Fibroblast of mammary gland (primary cell): ENCODE measurements at regions not wholly inside any gene's neighbourhood (a gene's known extent, or its start where the extent isn't known, plus 50 kb on each side); places are given as distances from the start of the nearest gene placed in this dataset.

ENCODE experiments used
- DNase-seq: peaks from one replicate; pipeline ENCODE4 v3.0.0-alpha.2; 2010; ENCODE audit warnings: low read depth
- H3K4me3 ChIP-seq: 2 replicates; pipeline ENCODE4 v1.5.1; 2011; ENCODE audit warnings: low read depth, mild to moderate bottlenecking, low read length, moderate library complexity; ENCODE audit not compliant: control insufficient read depth
- TF ChIP-seq, protein P1 (sequence below): conservative IDR thresholded peaks from 2 replicates; pipeline ENCODE4 v1.5.1; 2011; ENCODE audit warnings: low read depth, low read length, inconsistent platforms; ENCODE audit not compliant: control insufficient read depth, insufficient read depth

- TF ChIP-seq, protein P1, sequence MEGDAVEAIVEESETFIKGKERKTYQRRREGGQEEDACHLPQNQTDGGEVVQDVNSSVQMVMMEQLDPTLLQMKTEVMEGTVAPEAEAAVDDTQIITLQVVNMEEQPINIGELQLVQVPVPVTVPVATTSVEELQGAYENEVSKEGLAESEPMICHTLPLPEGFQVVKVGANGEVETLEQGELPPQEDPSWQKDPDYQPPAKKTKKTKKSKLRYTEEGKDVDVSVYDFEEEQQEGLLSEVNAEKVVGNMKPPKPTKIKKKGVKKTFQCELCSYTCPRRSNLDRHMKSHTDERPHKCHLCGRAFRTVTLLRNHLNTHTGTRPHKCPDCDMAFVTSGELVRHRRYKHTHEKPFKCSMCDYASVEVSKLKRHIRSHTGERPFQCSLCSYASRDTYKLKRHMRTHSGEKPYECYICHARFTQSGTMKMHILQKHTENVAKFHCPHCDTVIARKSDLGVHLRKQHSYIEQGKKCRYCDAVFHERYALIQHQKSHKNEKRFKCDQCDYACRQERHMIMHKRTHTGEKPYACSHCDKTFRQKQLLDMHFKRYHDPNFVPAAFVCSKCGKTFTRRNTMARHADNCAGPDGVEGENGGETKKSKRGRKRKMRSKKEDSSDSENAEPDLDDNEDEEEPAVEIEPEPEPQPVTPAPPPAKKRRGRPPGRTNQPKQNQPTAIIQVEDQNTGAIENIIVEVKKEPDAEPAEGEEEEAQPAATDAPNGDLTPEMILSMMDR, result no peak
- H3K4me3 ChIP-seq, result no peak overlapping the region
- DNase-seq, result no peak
These were observed 118.2 kb upstream of the ADGRL2 start for GRCh38 chr1:81682490-81682889.

DNA sequence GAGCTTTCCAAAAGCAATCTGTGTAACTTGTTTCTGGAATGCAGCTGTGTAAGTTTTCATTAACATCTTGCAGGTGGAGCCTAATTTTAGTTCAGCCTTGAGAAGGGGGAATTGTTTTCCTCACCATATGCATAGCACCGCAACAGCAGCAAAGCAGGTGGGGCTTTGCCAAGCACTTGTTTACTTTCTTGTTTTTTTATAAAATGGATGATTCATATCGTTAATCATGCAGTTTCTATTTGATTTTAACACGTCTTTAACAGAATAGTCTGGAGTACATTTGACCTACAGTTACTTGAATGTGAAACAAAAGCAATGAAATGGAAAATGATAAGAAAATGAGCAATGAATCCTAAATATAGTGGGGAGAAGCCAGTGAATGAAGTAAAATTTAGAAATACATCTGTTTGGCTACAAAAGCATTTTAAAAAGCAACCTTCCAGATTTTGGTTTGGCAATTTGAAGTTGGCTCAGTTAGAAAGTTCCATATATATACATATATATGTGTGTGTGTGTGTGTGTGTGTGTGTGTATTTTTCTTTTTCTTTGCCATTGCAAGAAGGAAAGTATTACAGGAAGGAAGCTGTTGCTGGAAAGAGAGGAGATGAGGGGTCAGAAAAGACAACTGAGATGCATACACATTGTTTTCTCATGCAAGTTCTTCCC is 119.0 kb upstream of the ADGRL2 start:
- peak; percentile 53 for DNase-seq
- TF ChIP-seq, protein P1, result no peak

GRCh38 chr1:81681114-81681513 is 119.6 kb upstream of the ADGRL2 start:
- no peak overlapping the region for H3K4me3 ChIP-seq

More for the DNA sequence above, 119.0 kb upstream of the ADGRL2 start:
- no peak overlapping the region for H3K4me3 ChIP-seq

DNA sequence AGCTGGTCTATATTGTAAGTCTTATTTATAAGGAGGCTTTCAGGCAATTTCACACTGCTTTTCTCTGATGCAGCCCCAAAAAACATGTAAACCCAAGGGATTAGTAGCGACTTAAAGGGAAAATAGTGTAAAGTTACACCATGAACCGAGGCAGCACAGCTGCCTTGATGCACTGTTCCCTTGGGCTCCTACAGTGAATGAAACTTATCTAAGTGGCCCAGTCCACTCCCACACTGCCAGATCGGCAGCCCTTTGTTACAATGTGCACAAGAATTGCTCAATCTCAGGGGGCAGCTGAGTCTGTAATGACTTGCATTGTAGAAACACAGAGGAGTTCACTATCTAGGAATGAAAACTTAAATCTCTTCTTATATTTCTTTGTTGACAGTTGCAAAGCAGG is 120.8 kb upstream of the ADGRL2 start:
- TF ChIP-seq, protein P1, result no peak
- peak; percentile 70 for DNase-seq

More at GRCh38 chr1:81681114-81681513, 119.6 kb upstream of the ADGRL2 start:
- TF ChIP-seq, protein P1, result no peak
- DNase-seq, result no peak

DNA sequence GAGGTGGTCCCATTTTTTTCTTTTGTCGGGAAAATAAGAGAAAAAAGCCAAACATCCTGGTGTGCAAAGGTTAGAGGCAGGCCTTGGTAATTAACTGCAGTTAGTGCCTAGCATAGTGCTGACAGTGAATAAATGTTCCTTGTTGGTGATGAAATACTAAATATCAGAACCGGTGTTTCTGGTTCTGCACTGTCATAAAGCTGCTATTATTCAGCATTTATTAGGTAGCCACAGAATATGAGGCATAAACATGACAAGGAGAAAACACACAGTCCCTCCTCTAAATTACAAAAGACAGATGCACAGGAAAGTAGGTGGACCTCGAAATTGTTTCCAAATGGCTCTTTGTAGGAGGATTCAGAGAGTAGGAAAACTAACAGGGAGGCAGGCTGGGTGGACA is 122.0 kb upstream of the ADGRL2 start:
- no peak overlapping the region for H3K4me3 ChIP-seq
- no peak for DNase-seq
- TF ChIP-seq, protein P1, result no peak

More for the DNA sequence above, 120.8 kb upstream of the ADGRL2 start:
- no peak overlapping the region for H3K4me3 ChIP-seq

GRCh38 chr1:81672766-81673165 is 128.0 kb upstream of the ADGRL2 start:
- TF ChIP-seq, protein P1, result no peak
- no peak for DNase-seq
- H3K4me3 ChIP-seq, result no peak overlapping the region
